ENCODE measurements at regions not wholly inside any gene's neighbourhood (a gene's known extent, or its start where the extent isn't known, plus 50 kb on each side); places are given as distances from the start of the nearest gene placed in this dataset.

GRCh38 chr2:6089474-6089873, 397.3 kb downstream of the SOX11 start:
- no peak for TF ChIP-seq POLR2A (IDR thresholded peaks at IDR 0.05; ENCODE audit: low read length)
- TF ChIP-seq GATA1 (IDR thresholded peaks at IDR 0.05; ENCODE audit: low read depth, low read length), result no peak
